Adrenal gland (tissue), 5 donors: ENCODE measurements at regions not wholly inside any gene's neighbourhood (a gene's known extent, or its start where the extent isn't known, plus 50 kb on each side); places are given as distances from the start of the nearest gene placed in this dataset.

Experiments used
- POLR2A ChIP-seq, 2 donors: fragments of 450-650 bp; IDR thresholded peaks; one replicate each; pipeline ENCODE4 v1.6.1; 2017; ENCODE audit warnings: antibody characterized with exemption in 2 of 2, mild to moderate bottlenecking in 2 of 2, moderate library complexity in 1 of 2
- TF ChIP-seq, protein P1 (sequence below), 6 experiments: fragments of 450-650 bp in 4 of 6; fragments of 200-600 bp in 2 of 6; sonication (generic) in 1 of 6; IDR thresholded peaks; 1 replicate in 5 of 6; 2 replicates in 1 of 6; pipeline versions ENCODE4 v1.5.1 to v1.8.0; 2016 to 2021; ENCODE audit warnings: antibody characterized with exemption in 6 of 6, mild to moderate bottlenecking in 2 of 6, moderate library complexity in 1 of 6
- donor health status: DM: no; HTN: no; CAD: no.

- TF ChIP-seq, protein P1, sequence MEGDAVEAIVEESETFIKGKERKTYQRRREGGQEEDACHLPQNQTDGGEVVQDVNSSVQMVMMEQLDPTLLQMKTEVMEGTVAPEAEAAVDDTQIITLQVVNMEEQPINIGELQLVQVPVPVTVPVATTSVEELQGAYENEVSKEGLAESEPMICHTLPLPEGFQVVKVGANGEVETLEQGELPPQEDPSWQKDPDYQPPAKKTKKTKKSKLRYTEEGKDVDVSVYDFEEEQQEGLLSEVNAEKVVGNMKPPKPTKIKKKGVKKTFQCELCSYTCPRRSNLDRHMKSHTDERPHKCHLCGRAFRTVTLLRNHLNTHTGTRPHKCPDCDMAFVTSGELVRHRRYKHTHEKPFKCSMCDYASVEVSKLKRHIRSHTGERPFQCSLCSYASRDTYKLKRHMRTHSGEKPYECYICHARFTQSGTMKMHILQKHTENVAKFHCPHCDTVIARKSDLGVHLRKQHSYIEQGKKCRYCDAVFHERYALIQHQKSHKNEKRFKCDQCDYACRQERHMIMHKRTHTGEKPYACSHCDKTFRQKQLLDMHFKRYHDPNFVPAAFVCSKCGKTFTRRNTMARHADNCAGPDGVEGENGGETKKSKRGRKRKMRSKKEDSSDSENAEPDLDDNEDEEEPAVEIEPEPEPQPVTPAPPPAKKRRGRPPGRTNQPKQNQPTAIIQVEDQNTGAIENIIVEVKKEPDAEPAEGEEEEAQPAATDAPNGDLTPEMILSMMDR (IDR thresholded peaks at IDR 0.05), result no peak
- no peak for TF ChIP-seq POLR2A (IDR thresholded peaks at IDR 0.05)
These were observed 949.7 kb downstream of the AMY1C start for GRCh38 chr1:104699433-104699832.
